Type B pancreatic cell (in vitro differentiated cells): ENCODE measurements at regions not wholly inside any gene's neighbourhood (a gene's known extent, or its start where the extent isn't known, plus 50 kb on each side); places are given as distances from the start of the nearest gene placed in this dataset.

Source experiments
- DNase-seq: peaks from one replicate; pipeline ENCODE4 v3.0.0; 2021; ENCODE audit warnings: mixed read lengths; ENCODE audit not compliant: unreplicated experiment; ENCODE audit errors: extremely low spot score
- H3K27ac Mint-ChIP-seq: 2 replicates; pipeline ENCODE4 v1.8.0; 2021; ENCODE audit warnings: mild to moderate bottlenecking, mixed read lengths
- H3K27me3 Mint-ChIP-seq: 2 replicates; pipeline ENCODE4 v1.8.0; 2021; ENCODE audit warnings: mixed read lengths
- H3K36me3 Mint-ChIP-seq: 2 replicates; pipeline ENCODE4 v1.8.0; 2021; ENCODE audit warnings: mixed read lengths
- H3K4me1 Mint-ChIP-seq: one replicate; pipeline ENCODE4 v1.8.0; 2021; ENCODE audit warnings: mixed read lengths; ENCODE audit not compliant: unreplicated experiment
- H3K4me3 Mint-ChIP-seq: 2 replicates; pipeline ENCODE4 v1.8.0; 2021; ENCODE audit warnings: mild to moderate bottlenecking, mixed read lengths
- H3K9me3 Mint-ChIP-seq: 2 replicates; pipeline ENCODE4 v1.8.0; 2021; ENCODE audit warnings: mixed read lengths
- CTCF ChIP-seq: fragments of 200-600 bp; sonication (generic); conservative IDR thresholded peaks from 2 replicates; pipeline ENCODE4 v1.5.0; 2021; ENCODE audit warnings: antibody characterized with exemption, mild to moderate bottlenecking

- no peaks in the 10 kb centered on the region for H3K36me3 Mint-ChIP-seq
- peaks cover 4% of the 10 kb centered on the region for H3K4me1 Mint-ChIP-seq
- H3K27me3 Mint-ChIP-seq, result no peaks in the 10 kb centered on the region
- no peak overlapping the region for H3K27ac Mint-ChIP-seq
- H3K4me3 Mint-ChIP-seq, result no peak overlapping the region
- DNase-seq, result no peak
- no peaks in the 10 kb centered on the region for H3K9me3 Mint-ChIP-seq
- no peak for TF ChIP-seq CTCF
Measured at GRCh38 chr2:186254759-186255158, 231.3 kb upstream of the ZC3H15 start.

GRCh38 chr2:186255823-186256222, 230.2 kb upstream of the ZC3H15 start:
- Mint-ChIP-seq H3K4me3 (no peak overlapping the region), H3K27me3 (no peaks in the 10 kb centered on the region), H3K9me3 (no peaks in the 10 kb centered on the region), H3K4me1 (peaks cover 4% of the 10 kb centered on the region), H3K36me3 (no peaks in the 10 kb centered on the region), H3K27ac (peak overlapping the region; percentile 59)
- no peak for TF ChIP-seq CTCF
- DNase-seq, result no peak

- Mint-ChIP-seq H3K4me3 (no peak overlapping the region), H3K27me3 (no peaks in the 10 kb centered on the region), H3K27ac (peak overlapping the region; percentile 59), H3K9me3 (no peaks in the 10 kb centered on the region), H3K4me1 (peaks cover 4% of the 10 kb centered on the region), H3K36me3 (no peaks in the 10 kb centered on the region)
- DNase-seq, result no peak
- TF ChIP-seq CTCF, result peak; percentile 81
Measured at GRCh38 chr2:186256540-186256939, 229.5 kb upstream of the ZC3H15 start.

GRCh38 chr2:186263673-186264250, 222.3 kb upstream of the ZC3H15 start:
- H3K27me3 Mint-ChIP-seq, result no peaks in the 10 kb centered on the region
- TF ChIP-seq CTCF, result no peak
- H3K4me1 Mint-ChIP-seq, result no peaks in the 10 kb centered on the region
- no peak overlapping the region for H3K27ac Mint-ChIP-seq
- H3K36me3 Mint-ChIP-seq, result peaks cover 4% of the 10 kb centered on the region
- H3K9me3 Mint-ChIP-seq, result peaks cover 6% of the 10 kb centered on the region
- no peak overlapping the region for H3K4me3 Mint-ChIP-seq
- no peak for DNase-seq

- H3K27me3 Mint-ChIP-seq, result no peaks in the 10 kb centered on the region
- no peak overlapping the region for H3K4me3 Mint-ChIP-seq
- H3K9me3 Mint-ChIP-seq, result no peaks in the 10 kb centered on the region
- no peak overlapping the region for H3K27ac Mint-ChIP-seq
- no peak for TF ChIP-seq CTCF
- H3K4me1 Mint-ChIP-seq, result no peaks in the 10 kb centered on the region
- no peak for DNase-seq
- peaks cover 4% of the 10 kb centered on the region for H3K36me3 Mint-ChIP-seq
Measured at GRCh38 chr2:186269536-186269935, 216.5 kb upstream of the ZC3H15 start.

GRCh38 chr2:186273953-186274352, 212.1 kb upstream of the ZC3H15 start:
- no peaks in the 10 kb centered on the region for H3K27me3 Mint-ChIP-seq
- peaks cover 6% of the 10 kb centered on the region for H3K4me1 Mint-ChIP-seq
- H3K36me3 Mint-ChIP-seq, result no peaks in the 10 kb centered on the region
- no peak for DNase-seq
- TF ChIP-seq CTCF, result no peak
- H3K27ac Mint-ChIP-seq, result no peak overlapping the region
- H3K9me3 Mint-ChIP-seq, result no peaks in the 10 kb centered on the region
- no peak overlapping the region for H3K4me3 Mint-ChIP-seq
